CD8-positive, alpha-beta memory T cell (primary cell): ENCODE measurements at regions not wholly inside any gene's neighbourhood (a gene's known extent, or its start where the extent isn't known, plus 50 kb on each side); places are given as distances from the start of the nearest gene placed in this dataset.

ENCODE experiments used
- CTCF ChIA-PET: fragments of 350-600 bp; sonication (Branson Sonifier 250); formaldehyde crosslinking; loops from one replicate; lab custom pipeline; 2021; ENCODE audit warnings: antibody characterized with exemption; lab: Charles Lee
- POLR2A ChIA-PET: fragments of 350-600 bp; sonication (Branson Sonifier 250); formaldehyde crosslinking; loops from one replicate; lab custom pipeline; 2021; ENCODE audit warnings: antibody characterized with exemption; lab: Charles Lee
- DNase-seq, 5 donors: peaks; one replicate each; pipeline versions ENCODE4 v3.0.0 to v3.0.0-alpha.2; 2020 to 2022; ENCODE audit warnings: mixed read lengths in 1 of 5
- H3K27ac ChIP-seq: one replicate; pipeline ENCODE4 v1.7.0; 2013; ENCODE audit warnings: low read depth, mild to moderate bottlenecking, low read length, moderate library complexity
- H3K27me3 ChIP-seq: 2 replicates; pipeline ENCODE4 v1.7.0; 2013; ENCODE audit warnings: low read length, mild to moderate bottlenecking; ENCODE audit not compliant: insufficient read depth, poor library complexity, severe bottlenecking
- H3K36me3 ChIP-seq: 2 replicates; pipeline ENCODE4 v1.7.0; 2013; ENCODE audit warnings: mild to moderate bottlenecking, low read length, moderate library complexity; ENCODE audit not compliant: insufficient read depth
- H3K4me1 ChIP-seq: 2 replicates; pipeline ENCODE4 v1.7.0; 2013; ENCODE audit warnings: mild to moderate bottlenecking, low read length, moderate library complexity; ENCODE audit not compliant: insufficient read depth
- H3K4me3 ChIP-seq: 2 replicates; pipeline ENCODE4 v1.7.0; 2013; ENCODE audit warnings: mild to moderate bottlenecking, low read length
- H3K9me3 ChIP-seq: 2 replicates; pipeline ENCODE4 v1.7.0; 2013; ENCODE audit warnings: mild to moderate bottlenecking, low read length
- H3K27ac Mint-ChIP-seq, 8 donors: one replicate each; pipeline ENCODE4 v1.8.0; 2020 to 2021; ENCODE audit warnings: mixed read lengths in 8 of 8, mild to moderate bottlenecking in 6 of 8, inconsistent platforms in 3 of 8, moderate library complexity in 3 of 8
- H3K27me3 Mint-ChIP-seq, 2 donors: one replicate each; pipeline ENCODE4 v1.8.0; 2020 to 2021; ENCODE audit warnings: mixed read lengths in 2 of 2, mild to moderate bottlenecking in 1 of 2, moderate library complexity in 1 of 2
- H3K36me3 Mint-ChIP-seq, 3 donors: one replicate each; pipeline ENCODE4 v1.8.0; 2020 to 2021; ENCODE audit warnings: mixed read lengths in 3 of 3, inconsistent platforms in 1 of 3, mild to moderate bottlenecking in 1 of 3
- H3K4me1 Mint-ChIP-seq, 3 donors: one replicate each; pipeline ENCODE4 v1.8.0; 2020 to 2021; ENCODE audit warnings: mixed read lengths in 3 of 3, inconsistent platforms in 1 of 3, mild to moderate bottlenecking in 1 of 3
- H3K4me3 Mint-ChIP-seq, 7 donors: one replicate each; pipeline ENCODE4 v1.8.0; 2020 to 2021; ENCODE audit warnings: mixed read lengths in 7 of 7, mild to moderate bottlenecking in 6 of 7, moderate library complexity in 4 of 7, inconsistent platforms in 2 of 7
- H3K9me3 Mint-ChIP-seq, 5 donors: one replicate each; pipeline ENCODE4 v1.8.0; 2020 to 2022; ENCODE audit warnings: mixed read lengths in 5 of 5, mild to moderate bottlenecking in 3 of 5, moderate library complexity in 2 of 5, inconsistent platforms in 1 of 5

DNA sequence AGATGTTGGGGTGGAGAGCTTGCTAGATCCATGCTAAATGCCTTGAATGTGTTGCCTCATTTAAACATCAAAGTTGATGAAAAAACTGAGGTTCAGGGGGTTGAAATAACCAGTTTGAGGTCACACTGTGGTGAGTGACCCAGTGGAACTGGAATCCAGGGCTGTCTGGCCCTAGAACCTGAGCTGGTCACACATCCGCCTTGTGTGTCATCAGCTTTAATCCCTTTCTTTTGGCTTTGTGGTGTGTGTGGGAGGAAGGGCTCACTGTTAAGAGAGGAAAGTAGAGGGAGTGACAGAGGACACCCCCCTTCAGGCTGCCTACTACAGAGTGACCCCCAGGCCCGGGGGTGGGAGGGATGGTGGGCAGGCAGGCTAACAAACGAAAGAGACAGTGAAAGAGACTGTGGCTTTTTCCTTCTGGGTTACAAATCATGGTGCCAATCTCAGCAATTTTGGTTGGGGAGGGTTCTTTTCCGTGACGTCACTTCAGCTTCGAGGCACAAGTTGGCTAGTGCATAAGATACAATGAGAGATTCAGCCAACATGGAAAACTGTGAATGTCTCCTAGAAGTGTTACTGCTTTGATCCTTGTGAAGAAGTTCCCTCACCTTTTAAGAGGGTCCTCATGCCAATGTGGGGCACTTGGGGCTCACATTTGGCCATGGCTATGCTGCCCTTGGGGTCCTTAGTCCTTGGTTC, 164.9 kb downstream of the DLEU7 start:
- H3K9me3 Mint-ChIP-seq: no peaks in the 10 kb centered on the region
- Histone ChIP-seq H3K9me3 (no peaks in the 10 kb centered on the region), H3K27ac (no peak overlapping the region), H3K36me3 (no peaks in the 10 kb centered on the region), H3K4me3 (no peak overlapping the region), H3K4me1 (peaks cover 11% of the 10 kb centered on the region), H3K27me3 (no peaks in the 10 kb centered on the region)
- CTCF ChIA-PET: no interaction called here
- peaks cover 4 to 9% of the 10 kb centered on the region in 2 donors for H3K27me3 Mint-ChIP-seq
- H3K36me3 Mint-ChIP-seq: peaks cover 0 to 5% (median 0%) of the 10 kb centered on the region in 3 donors
- H3K4me1 Mint-ChIP-seq: peaks cover 19 to 29% (median 28%) of the 10 kb centered on the region in 3 donors
- POLR2A ChIA-PET: no interaction called here
- no peak overlapping the region for H3K4me3 Mint-ChIP-seq
- DNase-seq: no peak
- H3K27ac Mint-ChIP-seq: no peak overlapping the region

DNA sequence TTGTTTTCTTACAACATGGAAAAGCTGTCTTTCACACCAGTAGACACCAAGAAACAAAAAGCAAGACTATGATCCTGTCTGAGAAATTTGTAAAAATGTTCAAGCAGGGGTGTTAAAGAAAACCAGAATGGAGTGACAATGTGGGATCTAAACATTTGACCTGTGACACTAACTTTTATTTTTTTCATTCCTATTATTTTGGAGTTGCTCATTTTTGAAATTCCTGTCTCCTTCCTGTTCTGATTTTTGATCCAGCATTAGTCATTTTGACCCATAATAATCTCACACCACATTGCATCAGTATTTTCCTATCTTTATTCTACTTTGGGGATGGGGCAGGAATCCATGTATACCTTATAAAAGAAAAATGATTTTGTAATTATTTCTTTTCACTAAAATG, 164.2 kb downstream of the DLEU7 start:
- Histone ChIP-seq H3K4me3 (no peak overlapping the region), H3K27ac (no peak overlapping the region), H3K9me3 (no peaks in the 10 kb centered on the region), H3K36me3 (no peaks in the 10 kb centered on the region), H3K27me3 (no peaks in the 10 kb centered on the region), H3K4me1 (peaks cover 11% of the 10 kb centered on the region)
- ChIA-PET POLR2A (no interaction called here), CTCF (no interaction called here)
- peaks cover 19 to 36% (median 28%) of the 10 kb centered on the region in 3 donors for H3K4me1 Mint-ChIP-seq
- DNase-seq: no peak
- H3K9me3 Mint-ChIP-seq: no peaks in the 10 kb centered on the region
- peaks cover 0 to 5% (median 0%) of the 10 kb centered on the region in 3 donors for H3K36me3 Mint-ChIP-seq
- H3K4me3 Mint-ChIP-seq: no peak overlapping the region
- H3K27ac Mint-ChIP-seq: no peak overlapping the region
- peaks cover 4 to 9% of the 10 kb centered on the region in 2 donors for H3K27me3 Mint-ChIP-seq

DNA sequence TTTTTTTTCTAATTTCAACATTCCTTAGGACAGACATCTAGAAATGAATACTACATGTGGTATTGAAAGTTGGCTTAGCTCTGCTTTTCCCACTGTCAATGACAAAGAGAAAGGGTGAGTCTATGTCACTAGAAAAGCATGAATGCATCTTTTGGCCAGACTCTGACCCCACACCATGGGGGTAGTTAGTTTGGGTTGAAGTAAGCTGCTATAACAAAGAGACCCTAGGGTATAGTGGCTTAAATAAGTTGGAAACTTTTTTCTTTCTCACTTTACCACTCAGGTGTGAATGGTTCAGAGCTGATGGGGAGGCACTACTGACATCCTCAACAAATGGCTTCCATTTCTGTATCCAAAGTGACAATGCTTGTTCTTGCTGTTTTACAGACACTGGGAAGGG, 161.5 kb downstream of the DLEU7 start:
- Histone ChIP-seq H3K27me3 (no peaks in the 10 kb centered on the region), H3K4me1 (peaks cover 7% of the 10 kb centered on the region), H3K4me3 (no peak overlapping the region), H3K27ac (no peak overlapping the region), H3K9me3 (no peaks in the 10 kb centered on the region), H3K36me3 (no peaks in the 10 kb centered on the region)
- no peak overlapping the region for H3K4me3 Mint-ChIP-seq
- no peak overlapping the region for H3K27ac Mint-ChIP-seq
- no peak for DNase-seq
- H3K36me3 Mint-ChIP-seq: peaks cover 0 to 5% (median 0%) of the 10 kb centered on the region in 3 donors
- H3K4me1 Mint-ChIP-seq: peaks cover 14 to 42% (median 22%) of the 10 kb centered on the region in 3 donors
- H3K9me3 Mint-ChIP-seq: no peaks in the 10 kb centered on the region
- ChIA-PET POLR2A (no interaction called here), CTCF (interaction anchor here (1.6 kb wide), 1 partner anchor 119 kb away, joined by 3 read pairs; no protein-coding TSS in a partner anchor)
- H3K27me3 Mint-ChIP-seq: peaks cover 4 to 9% of the 10 kb centered on the region in 2 donors

DNA sequence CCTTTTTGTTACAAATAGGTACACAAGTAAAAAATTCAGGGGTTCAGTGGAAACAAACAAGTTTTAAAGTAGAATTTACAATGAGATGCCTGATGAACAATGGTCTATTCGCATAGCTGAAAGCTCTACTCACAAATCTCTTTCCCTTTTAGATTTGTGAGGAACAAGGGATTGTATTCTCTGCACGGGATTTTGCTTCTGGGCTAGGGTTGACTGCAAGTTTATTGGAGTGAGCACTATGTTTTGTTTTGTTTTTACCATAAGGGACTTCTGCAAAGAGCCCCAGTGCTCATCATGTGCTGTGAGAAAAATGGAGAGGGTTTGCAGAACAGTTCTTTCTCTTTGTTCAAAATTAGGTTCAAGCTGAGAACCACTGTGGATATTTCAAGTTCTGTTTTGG, 160.5 kb downstream of the DLEU7 start:
- H3K27ac ChIP-seq: no peak overlapping the region
- H3K9me3 ChIP-seq: no peaks in the 10 kb centered on the region
- ChIA-PET CTCF (interaction anchor here (1.6 kb wide), 1 partner anchor 118 kb away, joined by 3 read pairs; no protein-coding TSS in a partner anchor), POLR2A (no interaction called here)
- peaks cover 6 to 9% of the 10 kb centered on the region in 2 donors for H3K27me3 Mint-ChIP-seq
- peaks cover 9 to 35% (median 15%) of the 10 kb centered on the region in 3 donors for H3K4me1 Mint-ChIP-seq
- no peak overlapping the region for H3K4me3 Mint-ChIP-seq
- H3K27ac Mint-ChIP-seq: no peak overlapping the region
- H3K36me3 Mint-ChIP-seq: peaks cover 0 to 5% (median 0%) of the 10 kb centered on the region in 3 donors
- H3K9me3 Mint-ChIP-seq: no peaks in the 10 kb centered on the region
- no peaks in the 10 kb centered on the region for H3K36me3 ChIP-seq
- no peak for DNase-seq
- H3K27me3 ChIP-seq: no peaks in the 10 kb centered on the region
- no peak overlapping the region for H3K4me3 ChIP-seq
- peaks cover 6% of the 10 kb centered on the region for H3K4me1 ChIP-seq

DNA sequence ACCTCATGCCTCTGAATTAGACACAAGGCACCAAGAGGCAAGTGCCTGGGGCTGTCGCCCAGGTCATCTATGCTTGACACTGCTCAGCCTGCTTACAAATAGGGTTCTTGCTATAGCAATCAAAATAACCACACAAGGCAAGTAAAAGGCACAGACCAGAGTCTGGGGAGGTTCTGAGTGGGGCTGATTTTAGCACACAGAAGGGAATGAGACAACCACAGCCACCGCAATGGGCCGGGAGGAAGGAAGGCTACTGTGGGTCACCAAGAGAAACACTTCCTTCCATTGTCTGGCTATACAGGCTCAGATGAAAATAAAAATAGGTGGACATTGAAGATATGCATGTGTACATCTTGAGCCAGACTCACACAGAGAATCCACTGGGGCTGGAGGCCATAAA, 159.1 kb downstream of the DLEU7 start:
- Mint-ChIP-seq H3K9me3 (no peaks in the 10 kb centered on the region), H3K36me3 (peaks cover 0 to 5% (median 0%) of the 10 kb centered on the region in 3 donors), H3K27ac (no peak overlapping the region), H3K27me3 (peaks cover 6 to 9% of the 10 kb centered on the region in 2 donors), H3K4me3 (no peak overlapping the region), H3K4me1 (peaks cover 9 to 33% (median 15%) of the 10 kb centered on the region in 3 donors)
- Histone ChIP-seq H3K4me1 (peaks cover 6% of the 10 kb centered on the region), H3K27ac (no peak overlapping the region), H3K27me3 (no peaks in the 10 kb centered on the region), H3K36me3 (no peaks in the 10 kb centered on the region), H3K9me3 (no peaks in the 10 kb centered on the region), H3K4me3 (no peak overlapping the region)
- CTCF ChIA-PET: no interaction called here
- POLR2A ChIA-PET: no interaction called here
- DNase-seq: no peak

DNA sequence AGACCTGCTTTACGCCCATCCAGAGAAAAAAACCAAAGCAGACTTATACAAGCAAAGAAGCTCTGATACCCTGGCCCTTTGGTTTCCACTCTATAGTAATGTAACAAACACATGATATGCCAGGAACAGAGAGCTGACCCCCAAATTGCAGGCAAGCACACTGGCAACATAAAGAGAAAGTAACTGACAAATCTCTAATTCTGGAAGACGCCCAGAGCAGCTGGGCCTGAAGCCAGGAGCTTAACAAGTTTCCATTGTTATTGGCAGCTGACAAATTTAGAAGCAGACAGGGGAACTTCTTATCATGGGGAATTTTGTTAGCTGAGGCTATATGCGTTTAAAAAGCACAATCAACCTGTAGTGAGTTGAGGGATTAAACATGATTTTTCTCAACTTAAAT, 158.0 kb downstream of the DLEU7 start:
- ChIA-PET CTCF (no interaction called here), POLR2A (no interaction called here)
- DNase-seq: no peak
- no peak overlapping the region for H3K4me3 ChIP-seq
- Mint-ChIP-seq H3K9me3 (no peaks in the 10 kb centered on the region), H3K27ac (no peak overlapping the region), H3K4me1 (peaks cover 9 to 33% (median 15%) of the 10 kb centered on the region in 3 donors), H3K27me3 (peaks cover 2 to 8% of the 10 kb centered on the region in 2 donors), H3K4me3 (no peak overlapping the region), H3K36me3 (peaks cover 0 to 3% (median 0%) of the 10 kb centered on the region in 3 donors)
- no peaks in the 10 kb centered on the region for H3K9me3 ChIP-seq
- no peaks in the 10 kb centered on the region for H3K27me3 ChIP-seq
- peaks cover 6% of the 10 kb centered on the region for H3K4me1 ChIP-seq
- H3K36me3 ChIP-seq: no peaks in the 10 kb centered on the region
- H3K27ac ChIP-seq: no peak overlapping the region

DNA sequence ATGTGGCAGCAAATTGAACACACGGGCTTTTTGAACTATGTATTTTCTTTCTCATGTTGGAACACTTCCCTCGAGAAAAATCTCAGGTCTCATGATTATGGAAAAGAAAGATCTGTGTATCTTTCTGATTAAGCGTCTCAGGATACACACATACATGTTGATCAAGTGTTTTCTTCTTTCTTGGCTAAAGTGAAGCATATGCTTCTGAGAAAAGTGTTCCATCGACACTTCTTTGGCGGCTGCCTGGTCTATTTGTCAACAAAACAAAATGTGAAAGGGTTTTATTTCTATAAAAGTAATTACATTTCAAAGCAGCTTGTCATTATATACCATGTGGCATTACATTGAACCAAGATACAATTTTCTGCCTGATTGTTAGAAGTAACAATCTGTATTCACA, 157.5 kb downstream of the DLEU7 start:
- Histone ChIP-seq H3K27ac (no peak overlapping the region), H3K4me1 (peaks cover 6% of the 10 kb centered on the region), H3K27me3 (no peaks in the 10 kb centered on the region), H3K4me3 (no peak overlapping the region), H3K36me3 (no peaks in the 10 kb centered on the region), H3K9me3 (no peaks in the 10 kb centered on the region)
- CTCF ChIA-PET: no interaction called here
- no peaks in the 10 kb centered on the region for H3K36me3 Mint-ChIP-seq
- peaks cover 9 to 33% (median 15%) of the 10 kb centered on the region in 3 donors for H3K4me1 Mint-ChIP-seq
- DNase-seq: no peak
- POLR2A ChIA-PET: no interaction called here
- peaks cover 2 to 5% of the 10 kb centered on the region in 2 donors for H3K27me3 Mint-ChIP-seq
- no peak overlapping the region for H3K27ac Mint-ChIP-seq
- H3K9me3 Mint-ChIP-seq: no peaks in the 10 kb centered on the region
- H3K4me3 Mint-ChIP-seq: no peak overlapping the region

DNA sequence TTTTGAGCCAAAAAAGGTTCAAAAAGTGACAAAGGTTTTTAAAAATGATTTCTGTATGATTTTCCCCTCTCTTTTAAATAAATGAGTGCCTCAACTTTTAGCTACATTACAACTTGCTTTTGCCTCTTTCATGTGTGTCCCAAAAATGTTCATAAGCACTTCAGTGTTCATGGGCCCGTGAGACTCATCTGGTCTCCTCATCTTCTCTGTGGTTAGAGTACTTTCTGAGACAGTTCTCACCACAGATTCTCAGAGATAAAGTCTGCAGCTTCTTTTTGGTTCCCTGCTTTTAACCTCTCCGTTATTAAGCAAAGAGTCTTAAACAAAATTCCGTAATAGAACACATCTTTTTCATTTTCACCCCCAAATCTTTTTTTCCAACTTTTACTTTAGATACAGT, 156.9 kb downstream of the DLEU7 start:
- Histone ChIP-seq H3K4me1 (peaks cover 6% of the 10 kb centered on the region), H3K27me3 (no peaks in the 10 kb centered on the region), H3K9me3 (no peaks in the 10 kb centered on the region), H3K36me3 (no peaks in the 10 kb centered on the region), H3K27ac (no peak overlapping the region), H3K4me3 (no peak overlapping the region)
- CTCF ChIA-PET: no interaction called here
- H3K27me3 Mint-ChIP-seq: peaks cover 2 to 5% of the 10 kb centered on the region in 2 donors
- no peaks in the 10 kb centered on the region for H3K36me3 Mint-ChIP-seq
- H3K4me1 Mint-ChIP-seq: peaks cover 9 to 33% (median 15%) of the 10 kb centered on the region in 3 donors
- H3K27ac Mint-ChIP-seq: no peak overlapping the region
- no peak overlapping the region for H3K4me3 Mint-ChIP-seq
- POLR2A ChIA-PET: no interaction called here
- H3K9me3 Mint-ChIP-seq: no peaks in the 10 kb centered on the region
- no peak for DNase-seq
